GM18909 (cell line): ENCODE measurements at regions not wholly inside any gene's neighbourhood (a gene's known extent, or its start where the extent isn't known, plus 50 kb on each side); places are given as distances from the start of the nearest gene placed in this dataset.
A peak's percentile ranks its signal among the peaks of the same experiment; 100 is the strongest.

ENCODE experiments used
- ATAC-seq: cut with Tn5 transposase; IDR thresholded peaks from one replicate; pipeline ENCODE4 v1.9.1; 2021; ENCODE audit warnings: mild to moderate bottlenecking; ENCODE audit not compliant: unreplicated experiment, poor library complexity

DNA sequence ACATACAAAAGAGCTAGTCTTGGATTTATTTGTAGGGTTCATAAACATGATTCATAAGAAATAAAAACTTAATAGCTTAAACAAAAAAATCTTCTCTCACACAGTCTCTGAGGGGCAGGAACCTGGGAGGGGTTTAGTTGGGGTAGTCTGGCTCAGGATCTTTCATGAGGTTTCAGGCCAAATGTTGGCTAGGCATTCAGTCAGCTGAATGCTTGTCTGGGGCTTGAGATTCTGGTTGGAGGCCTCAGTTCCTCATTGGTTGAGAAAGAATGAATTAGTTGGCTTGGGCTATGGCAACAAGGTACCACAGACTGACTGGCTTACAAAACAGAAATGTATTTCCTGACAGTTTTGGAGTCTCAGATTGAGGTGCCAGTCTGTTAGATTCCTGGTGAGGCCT lies 74.3 kb downstream of the ANKRD7 start:
- ATAC-seq, result no peak

GRCh38 chr7:118300177-118300576 lies 75.7 kb downstream of the ANKRD7 start:
- no peak for ATAC-seq

DNA sequence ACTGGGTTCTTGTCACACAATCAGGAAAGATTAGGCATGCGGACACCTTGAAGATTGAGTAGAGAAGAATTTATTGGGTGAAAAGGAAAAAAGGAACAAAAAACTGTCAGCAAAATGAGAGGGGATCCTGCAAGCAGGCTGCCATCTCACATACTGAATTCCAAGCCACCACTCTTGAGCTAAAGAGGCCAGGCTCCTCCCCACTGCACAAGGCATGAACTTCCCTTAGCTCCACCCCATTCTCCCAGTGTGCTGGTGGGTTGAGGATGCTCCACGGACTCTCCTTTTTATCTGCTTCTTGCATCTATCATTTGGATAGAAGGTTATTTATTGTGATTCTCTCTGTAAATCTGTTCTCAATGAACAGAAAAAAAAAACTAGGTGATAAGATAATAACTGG lies 79.6 kb downstream of the ANKRD7 start:
- ATAC-seq, result no peak

GRCh38 chr7:118305671-118306070 lies 81.2 kb downstream of the ANKRD7 start:
- no peak for ATAC-seq

DNA sequence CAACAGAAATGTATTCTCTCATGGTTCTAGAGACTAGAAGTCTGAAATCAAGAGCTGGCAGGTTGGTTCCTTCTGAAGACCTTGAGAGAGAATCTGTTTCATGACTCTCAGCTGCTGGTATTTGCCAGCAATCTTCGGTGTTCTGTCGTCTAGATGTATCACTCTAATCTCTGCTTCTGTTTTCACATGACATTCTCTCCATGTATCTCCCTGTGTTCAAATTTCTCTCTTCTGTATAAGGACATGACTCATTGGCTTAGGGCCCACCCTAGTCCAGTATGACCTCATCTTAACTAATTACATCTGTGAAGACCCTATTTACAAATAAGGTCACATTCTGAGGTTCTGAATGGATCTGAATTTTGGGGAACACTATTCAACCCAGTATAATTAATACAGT lies 82.3 kb downstream of the ANKRD7 start:
- ATAC-seq, result no peak

DNA sequence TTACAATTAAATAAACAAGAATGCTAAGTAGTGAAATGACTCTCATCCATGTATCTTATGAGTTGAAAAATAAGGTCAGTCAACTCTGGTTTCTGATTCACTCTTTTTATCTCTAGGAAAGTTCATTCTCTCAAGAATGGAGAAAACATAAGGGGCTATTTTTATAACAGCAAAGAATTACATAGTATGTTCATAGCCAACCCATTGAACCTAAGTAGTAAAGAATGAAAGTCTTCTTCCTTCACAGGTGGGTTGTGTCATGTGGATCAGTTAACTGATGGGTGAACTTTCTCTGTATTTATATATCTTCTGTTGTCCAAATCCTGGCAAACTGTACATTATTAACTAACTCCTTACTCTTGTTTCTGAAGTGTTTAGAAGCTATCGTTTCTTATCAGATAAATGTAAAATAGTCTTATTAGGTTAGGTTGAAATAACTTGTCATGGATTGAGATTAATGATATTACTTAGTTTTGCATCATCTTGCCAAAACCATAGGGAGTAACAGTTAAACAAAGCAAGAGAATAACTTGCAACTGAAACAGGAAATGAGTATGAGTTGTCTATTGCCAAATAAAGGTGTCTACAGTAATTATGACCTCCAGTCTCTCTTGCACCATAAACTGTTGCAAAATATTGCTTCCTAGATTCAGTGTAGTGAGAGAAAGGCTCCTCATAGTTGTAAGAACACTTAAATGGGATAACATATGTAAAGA lies 86.8 kb downstream of the ANKRD7 start:
- ATAC-seq, result peak; percentile 88

DNA sequence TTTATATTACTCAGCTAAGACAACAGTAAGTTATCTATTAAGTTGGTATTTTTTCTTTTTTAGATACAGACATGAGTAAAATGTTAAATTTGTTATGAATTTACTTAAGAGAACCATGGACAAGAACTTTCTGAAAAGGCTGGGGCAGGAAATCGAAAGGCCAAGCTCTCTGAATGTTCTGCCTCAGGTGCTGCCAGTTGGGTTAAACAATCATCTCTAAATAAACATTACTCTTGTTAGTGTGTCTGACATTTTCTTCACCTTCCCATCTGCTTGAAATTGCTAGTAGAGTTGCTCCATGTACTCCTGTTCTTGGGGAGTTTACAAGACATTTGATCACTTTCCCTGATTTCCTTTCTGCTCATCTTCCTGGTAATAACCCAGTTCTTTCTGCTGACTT lies 87.5 kb downstream of the ANKRD7 start:
- ATAC-seq, result peak; percentile 49

GRCh38 chr7:118312966-118313365 lies 88.5 kb downstream of the ANKRD7 start:
- ATAC-seq, result peak; percentile 63

DNA sequence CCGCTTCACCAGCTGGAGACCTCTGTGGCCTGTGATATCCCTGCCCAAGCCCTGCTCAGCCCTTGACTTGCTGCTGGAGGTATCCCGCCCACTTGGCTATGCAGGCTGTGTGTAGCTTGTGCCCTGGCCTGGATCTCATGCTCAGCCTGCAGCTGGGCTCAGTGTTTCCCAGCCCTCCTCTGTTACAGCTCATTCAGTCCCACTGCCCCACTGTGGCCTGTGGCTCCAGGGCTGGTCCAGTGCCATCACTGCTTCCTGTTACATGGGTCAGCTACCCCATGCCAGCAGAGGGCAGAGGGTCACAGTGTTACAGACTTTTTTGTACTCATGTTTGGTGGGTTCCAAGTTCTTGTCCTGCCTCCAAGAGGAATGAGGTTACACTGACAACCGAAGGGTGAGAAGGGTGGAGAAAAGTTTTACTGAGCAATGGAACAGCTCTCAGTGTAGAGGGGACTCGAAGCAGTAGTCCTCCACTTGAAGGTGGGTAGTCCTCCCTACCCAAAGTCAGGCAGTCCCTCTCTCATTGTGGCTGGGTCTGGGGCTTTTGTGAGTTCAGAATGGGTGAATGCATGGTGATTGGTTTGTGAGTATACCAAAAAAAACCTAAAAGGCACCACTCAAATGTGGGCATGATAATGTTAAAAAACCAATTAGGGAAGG lies 100.4 kb downstream of the ANKRD7 start:
- ATAC-seq, result no peak

- ATAC-seq, result no peak
Observed at GRCh38 chr7:118325450-118325808, 100.9 kb downstream of the ANKRD7 start.

- no peak for ATAC-seq
Observed at GRCh38 chr7:118327174-118327573, 102.7 kb downstream of the ANKRD7 start.

DNA sequence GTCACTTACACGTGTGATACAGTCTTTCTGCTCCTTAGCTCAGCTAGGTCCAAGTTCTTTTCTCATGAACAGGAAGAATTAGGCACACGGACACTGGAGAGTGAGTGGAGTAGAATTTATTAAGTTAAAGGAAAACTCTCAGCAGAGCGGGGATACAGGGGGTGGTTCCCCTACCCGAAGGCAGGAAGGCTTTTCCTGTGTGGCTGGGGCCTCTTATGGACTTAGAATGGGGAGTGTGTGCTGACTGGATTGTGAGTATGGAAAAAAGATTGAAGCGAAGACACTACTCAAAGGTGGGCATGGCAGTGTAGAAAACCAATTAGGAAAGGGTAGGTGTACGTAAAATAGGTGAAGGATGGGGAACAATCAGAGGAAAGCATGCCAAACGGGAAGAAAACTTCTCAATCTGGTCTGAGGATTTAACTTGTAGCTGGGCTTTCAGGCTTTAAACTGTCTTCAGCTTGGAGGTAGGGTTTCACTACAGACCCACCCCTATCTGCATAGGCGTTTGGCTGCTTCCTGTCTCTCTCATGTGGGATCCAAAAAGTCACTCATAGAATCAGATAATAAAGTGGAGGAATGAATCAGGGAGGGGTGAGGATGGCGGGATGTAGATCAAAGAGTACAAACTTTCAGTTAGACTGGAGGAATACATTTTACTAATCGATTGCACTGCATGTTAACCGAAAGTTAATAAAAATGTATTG lies 104.2 kb downstream of the ANKRD7 start:
- ATAC-seq, result no peak

GRCh38 chr7:118330388-118330787 lies 105.9 kb downstream of the ANKRD7 start:
- no peak for ATAC-seq

GRCh38 chr7:118346748-118347147 lies 122.2 kb downstream of the ANKRD7 start:
- ATAC-seq, result no peak

DNA sequence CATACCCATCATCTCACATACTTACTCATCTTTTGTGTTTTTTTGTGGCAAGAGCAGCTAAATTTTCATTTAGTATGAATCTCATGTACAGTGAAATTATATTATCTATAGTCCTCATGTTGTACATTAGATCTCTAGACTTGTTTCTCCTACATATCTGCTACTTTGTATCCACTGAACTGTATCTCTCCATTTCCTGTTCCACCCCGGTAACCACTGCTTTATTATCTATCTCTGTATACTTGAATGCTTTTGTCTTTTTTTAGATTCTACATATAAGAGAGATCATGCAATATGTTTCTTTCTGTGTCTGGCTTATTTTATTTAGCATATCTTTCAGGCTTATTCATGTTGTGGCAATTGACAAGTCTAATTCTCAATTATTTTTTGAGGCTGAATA lies 125.1 kb downstream of the ANKRD7 start:
- ATAC-seq, result no peak

GRCh38 chr7:118350260-118350659 lies 125.8 kb downstream of the ANKRD7 start:
- ATAC-seq, result no peak

GRCh38 chr7:118352867-118353453 lies 128.5 kb downstream of the ANKRD7 start:
- ATAC-seq, result no peak

- no peak for ATAC-seq
Observed at GRCh38 chr7:118366363-118366762, 141.9 kb downstream of the ANKRD7 start.

- ATAC-seq, result no peak
Observed at GRCh38 chr7:118368958-118369357, 144.5 kb downstream of the ANKRD7 start.

DNA sequence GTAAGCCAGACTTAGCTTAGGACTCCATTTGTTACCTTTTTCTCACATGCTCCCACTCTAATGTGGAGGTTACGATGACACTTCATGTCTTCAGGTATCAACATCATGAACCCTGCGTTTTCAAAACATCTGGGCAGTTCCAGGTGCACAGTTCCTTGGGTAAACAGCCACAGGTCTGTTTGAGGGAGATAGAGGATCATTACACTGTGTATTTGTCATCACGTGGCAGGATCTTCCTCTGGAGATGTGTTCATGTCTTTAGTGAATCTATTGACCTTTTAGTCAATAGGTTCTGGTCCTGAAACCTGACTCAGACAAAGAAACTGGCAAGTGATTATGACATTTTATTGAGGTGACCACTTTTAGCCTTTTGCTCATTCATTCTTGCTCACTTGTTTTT lies 145.5 kb downstream of the ANKRD7 start:
- ATAC-seq, result no peak

DNA sequence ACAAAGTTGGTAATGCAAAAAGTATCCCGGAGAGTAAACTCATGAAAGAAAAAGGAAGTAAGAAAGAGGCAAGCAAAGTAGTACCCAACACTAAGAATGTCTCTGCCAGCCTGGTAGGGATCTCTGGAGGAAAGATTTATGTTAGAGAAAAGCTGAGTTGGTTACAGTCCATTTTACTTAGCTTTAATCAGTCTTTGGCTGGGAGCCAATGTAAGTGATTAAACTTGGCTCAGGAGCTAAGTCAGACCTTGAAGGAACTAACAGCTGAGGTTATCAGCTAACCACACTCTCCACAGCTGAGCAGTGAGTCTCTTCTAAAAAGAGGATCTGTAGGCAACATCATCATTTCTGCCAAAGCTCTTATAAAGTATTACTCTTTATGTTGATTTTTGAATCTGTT lies 148.0 kb downstream of the ANKRD7 start:
- ATAC-seq, result peak; percentile 55
